GM19467 (cell line): ENCODE measurements at regions not wholly inside any gene's neighbourhood (a gene's known extent, or its start where the extent isn't known, plus 50 kb on each side); places are given as distances from the start of the nearest gene placed in this dataset.
A peak's percentile ranks its signal among the peaks of the same experiment; 100 is the strongest.
"Not testable (repeated sequence)": the region's sequence is repeated elsewhere in the genome, so short reads cannot be mapped to it uniquely, and the experiment has no call there.

Experiments
- ATAC-seq: cut with Tn5 transposase; IDR thresholded peaks from one replicate; pipeline ENCODE4 v1.9.1; 2021; ENCODE audit warnings: mild to moderate bottlenecking, moderate library complexity; ENCODE audit not compliant: unreplicated experiment

DNA sequence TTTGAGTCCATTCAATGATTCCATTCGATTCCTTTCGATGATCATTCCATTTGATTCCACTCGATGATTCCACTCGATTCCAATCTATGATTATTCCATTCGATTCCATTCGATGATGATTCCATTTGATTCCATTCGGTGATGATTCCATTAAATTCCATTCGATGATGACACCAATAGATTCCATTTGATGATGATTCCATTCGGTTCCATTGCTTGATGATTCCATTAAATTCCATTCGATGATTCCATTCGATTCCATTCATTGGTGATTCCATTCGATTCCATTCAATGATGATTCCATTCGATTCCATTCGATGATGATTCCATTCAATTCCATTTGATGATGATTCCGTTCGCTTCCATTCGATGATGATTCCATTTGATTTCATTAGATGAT lies 1104.1 kb downstream of the RPIA start:
- not testable (repeated sequence) for ATAC-seq

DNA sequence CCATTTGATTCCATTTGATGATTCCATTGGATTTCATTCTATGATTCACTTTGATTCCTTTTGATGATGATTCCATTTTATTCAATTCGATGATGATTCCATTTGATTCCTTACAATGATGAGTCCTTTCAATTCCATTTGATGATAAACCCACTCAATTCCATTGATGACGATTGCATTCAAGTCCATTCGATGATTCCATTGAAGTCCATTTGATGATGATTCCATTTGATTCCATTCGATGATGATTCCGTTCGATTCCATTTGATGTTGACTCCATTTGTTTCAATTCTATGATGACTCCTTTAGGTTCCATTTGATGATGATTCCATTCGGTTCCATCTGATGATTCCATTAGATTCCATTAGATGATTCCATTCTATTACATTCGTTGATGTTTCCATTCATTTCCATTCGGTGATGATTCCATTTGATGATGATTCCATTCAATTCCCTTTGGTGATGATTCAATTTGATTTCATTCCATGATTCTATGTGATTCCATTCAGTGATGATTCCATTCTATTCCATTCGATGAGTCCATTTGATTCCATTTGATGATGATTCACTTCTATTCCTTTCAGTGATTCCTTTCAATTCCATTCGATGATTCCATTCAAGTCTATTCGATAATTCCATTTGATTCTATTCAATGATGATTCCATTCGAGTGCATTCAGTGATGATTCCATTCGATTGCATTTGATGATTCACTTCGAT lies 1106.0 kb downstream of the RPIA start:
- no peak for ATAC-seq

DNA sequence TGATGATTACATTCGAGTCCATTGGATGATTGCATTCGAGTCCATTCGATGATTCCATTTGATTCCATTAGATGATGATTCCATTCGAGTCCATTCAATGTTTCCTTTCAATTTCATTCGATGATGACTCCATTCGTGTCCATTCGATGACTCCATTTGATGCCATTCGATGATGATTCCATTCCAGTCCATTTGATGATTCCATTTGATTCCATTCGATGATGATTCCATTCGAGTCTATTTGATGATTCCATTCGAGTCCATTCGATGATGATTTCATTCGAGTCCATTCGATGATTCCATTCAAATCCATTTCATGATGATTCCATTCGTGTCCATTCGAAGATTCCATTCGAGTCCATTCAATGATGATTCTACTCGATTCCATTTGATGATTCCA lies 1109.7 kb downstream of the RPIA start:
- ATAC-seq = not testable (repeated sequence)

DNA sequence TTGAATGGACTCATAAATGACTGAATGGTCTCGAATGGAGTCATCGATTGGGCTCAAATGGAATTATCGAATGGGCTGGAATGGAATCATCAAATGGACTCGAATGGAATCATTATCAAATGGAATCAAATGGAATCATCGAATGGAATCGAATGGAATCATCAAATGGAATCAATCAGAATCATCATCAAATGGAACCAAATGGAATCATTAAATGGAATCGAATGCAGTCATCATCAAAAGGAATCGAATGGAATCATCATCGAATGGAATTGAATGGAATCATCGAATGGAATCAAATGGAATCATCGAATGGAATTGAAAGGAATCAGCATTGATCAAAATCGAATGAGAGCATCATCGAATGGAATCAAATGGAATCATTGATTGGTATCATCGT lies 1114.9 kb downstream of the RPIA start:
- ATAC-seq = not testable (repeated sequence)

DNA sequence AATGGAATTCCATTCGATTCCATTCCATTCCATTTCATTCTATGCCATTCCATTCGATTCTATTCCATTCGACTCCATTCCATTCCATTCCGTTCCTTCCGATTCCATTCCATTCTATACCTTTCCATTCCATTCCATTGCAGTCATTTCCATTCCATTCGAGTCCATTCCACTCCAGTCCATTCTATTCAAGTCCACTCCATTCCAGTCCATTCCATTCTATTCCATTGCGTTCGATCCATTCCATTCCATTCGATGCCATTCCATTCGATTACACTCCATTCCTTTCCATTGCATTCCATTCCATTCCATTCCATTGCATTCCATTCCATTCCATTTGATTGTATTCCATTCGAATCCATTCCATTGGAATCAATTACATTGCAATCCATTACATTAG lies 1119.8 kb downstream of the RPIA start:
- no peak for ATAC-seq

DNA sequence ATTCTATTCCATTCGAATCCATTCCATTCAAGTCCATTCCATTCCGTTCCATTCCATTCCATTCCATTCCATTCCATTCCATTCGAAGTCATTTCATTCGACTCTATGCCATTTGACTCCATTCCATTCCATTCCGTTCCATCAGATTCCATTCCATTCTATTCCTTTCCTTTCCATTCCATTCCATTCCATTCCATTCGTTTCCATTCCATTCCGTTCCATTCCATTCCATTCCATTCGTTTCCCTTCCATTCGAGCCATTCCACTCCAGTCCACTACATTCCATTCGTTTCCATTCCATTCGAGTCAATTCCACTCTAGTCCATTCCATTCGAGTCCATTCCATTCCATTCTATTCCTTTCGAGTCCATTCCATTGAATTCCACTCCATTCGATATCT lies 1120.4 kb downstream of the RPIA start:
- ATAC-seq = not testable (repeated sequence)

DNA sequence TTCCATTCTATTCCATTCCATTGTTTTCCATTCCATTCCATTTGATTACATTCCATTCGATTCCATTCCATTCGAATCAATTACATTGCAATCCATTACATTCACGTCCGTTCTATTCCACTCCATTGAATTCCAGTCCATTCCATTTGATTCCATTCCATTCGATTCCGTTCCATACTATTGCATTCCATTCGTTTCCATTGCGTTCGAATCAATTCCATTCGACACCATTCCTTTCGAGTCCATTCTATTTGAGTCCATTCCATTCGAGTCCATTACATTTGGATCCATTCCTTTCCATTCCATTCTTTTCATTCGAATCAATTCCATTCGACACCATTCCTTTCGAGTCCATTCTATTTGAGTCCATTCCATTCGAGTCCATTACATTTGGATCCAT lies 1122.9 kb downstream of the RPIA start:
- not testable (repeated sequence) for ATAC-seq

DNA sequence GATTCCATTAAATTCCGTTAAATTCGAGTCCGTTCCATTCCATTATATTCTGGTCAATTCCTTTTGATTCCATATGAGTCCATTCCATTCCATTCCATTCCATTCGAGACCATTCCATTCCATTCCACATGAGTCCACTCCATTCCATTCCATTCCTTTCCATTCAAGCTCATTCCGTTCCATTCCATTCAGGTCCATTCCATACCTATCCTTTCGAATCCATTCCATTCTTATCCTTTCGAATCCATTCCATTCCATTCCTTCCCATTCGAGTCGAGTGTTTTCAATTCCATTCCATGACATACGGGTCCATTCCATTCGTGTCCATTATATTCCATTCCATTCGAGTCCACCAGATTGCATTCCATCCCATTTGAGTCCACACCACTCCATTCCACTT lies 1127.4 kb downstream of the RPIA start:
- ATAC-seq = no peak

DNA sequence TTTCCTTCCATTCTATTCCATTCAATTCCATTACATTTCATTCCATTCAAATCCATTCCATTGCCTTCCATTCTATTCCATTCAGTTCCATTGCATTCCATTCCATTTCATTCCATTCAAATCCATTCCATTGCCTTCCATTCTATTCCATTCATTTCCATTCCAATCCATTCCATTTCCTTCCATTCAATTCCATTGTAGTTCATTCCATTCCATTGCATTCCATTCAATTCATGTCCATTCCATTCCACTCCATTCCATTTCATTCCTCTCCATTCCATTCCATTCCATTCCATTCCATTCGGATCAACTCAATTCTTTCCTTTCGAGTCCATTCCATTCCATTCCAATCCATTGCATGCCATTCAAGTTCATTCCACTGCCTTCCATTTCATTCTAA lies 1128.3 kb downstream of the RPIA start:
- no peak for ATAC-seq

DNA sequence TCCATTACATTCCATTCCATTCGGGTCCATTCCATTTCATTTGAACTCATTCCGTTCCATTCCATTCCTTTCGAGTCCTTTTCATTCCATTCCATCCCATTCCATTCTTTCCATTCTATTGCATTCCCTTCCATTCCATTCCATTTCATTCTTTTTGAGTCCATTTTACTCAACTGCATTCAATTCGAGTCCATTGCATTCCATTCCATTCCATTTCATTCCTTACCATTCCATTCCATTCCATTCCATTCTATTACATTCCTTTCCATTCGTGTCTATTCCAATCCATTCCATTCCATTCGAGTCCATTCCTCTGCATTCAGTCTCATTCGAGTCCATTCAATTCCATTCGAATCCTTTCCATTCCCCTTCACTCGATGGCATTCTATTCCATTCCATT lies 1128.8 kb downstream of the RPIA start:
- ATAC-seq = no peak

DNA sequence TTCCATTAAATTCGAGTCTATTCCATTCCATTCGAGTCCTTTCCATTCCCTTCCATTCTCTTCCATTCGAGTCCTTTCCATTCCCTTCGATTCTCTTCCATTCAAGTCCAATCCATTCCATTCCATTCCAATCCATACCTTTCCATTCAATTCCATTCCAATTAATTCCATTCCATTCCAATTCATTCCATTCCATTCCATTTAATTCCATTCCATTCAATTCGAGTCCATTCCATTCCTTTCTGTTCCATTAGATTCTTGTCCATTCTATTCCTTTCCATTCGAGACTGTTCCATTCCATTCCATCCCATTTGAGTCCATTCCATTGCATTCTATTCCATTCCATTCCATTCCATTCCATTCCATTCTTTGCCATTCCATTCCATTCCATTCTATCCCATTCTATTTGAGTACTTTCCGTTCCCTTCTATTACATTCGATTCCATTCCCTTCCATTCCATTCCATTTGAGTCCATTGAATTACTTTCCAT lies 1130.0 kb downstream of the RPIA start:
- ATAC-seq = no peak

DNA sequence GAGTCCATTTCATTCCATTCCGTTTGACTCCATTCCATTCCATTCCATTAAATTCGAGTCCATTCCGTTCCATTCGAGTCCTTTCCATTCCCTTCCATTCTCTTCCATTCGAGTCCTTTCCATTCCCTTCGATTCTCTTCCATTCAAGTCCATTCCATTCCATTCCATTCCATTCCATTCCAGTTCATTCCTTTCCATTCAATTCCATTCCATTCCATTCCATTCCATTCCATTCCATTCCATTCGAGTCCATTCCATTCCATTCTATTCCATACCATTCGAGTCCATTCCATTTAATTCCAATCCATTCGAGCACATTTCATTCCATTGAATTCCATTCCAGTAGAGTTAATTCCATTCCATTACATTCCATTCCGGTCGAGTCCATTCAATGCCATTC lies 1130.9 kb downstream of the RPIA start:
- not testable (repeated sequence) for ATAC-seq

DNA sequence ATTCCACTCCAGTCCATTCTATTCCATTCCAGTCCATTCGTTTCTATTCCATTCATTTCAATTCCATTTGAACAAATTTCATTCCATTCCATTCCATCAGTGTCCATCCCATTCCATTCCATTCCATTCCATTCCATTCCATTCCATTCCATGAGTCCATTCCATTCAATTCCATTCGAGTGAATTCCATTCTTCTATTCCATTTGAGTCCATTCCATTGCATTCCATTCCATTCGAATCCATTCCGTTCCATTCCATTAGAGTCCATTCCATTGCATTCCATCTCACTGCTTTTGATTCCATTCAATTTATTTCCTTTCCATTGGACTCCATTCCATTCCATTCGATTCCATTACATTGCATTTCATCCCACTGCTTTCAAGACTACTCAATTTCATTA lies 1132.1 kb downstream of the RPIA start:
- ATAC-seq = no peak

DNA sequence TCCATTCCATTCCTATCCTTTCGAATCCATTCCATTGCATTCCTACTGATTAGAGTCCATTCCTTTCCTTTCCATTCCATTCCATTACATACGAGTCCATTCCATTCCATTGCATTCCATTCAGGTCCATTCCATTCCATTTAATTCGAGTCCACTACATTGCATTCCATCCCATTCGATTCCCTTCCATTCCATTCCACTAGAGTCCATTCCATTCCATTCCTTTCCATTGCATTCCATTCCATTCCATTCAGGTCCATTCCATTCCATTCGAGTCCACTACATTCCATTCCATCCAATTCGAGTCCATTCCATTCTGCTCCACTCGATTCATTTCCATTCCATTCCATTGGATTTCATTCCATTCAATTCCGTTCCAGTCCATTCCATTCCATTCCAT lies 1133.6 kb downstream of the RPIA start:
- no peak for ATAC-seq

DNA sequence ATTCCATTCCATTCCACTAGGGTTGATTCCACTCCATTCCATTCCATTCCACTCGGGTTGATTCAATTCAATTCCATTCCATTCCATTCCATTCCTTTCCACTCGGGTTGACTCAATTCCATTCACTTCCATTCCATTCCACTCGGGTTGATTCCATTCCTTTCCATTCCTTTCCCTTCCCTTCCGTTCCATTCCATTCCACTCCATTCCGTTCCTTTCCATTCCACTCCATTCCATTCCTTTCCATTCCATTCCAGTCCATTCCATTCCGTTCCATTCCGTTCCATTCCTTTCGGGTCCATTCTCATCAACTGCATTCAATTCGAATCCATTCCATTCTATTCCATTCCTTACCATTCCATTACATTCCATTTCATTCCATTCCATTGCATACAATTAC lies 1135.3 kb downstream of the RPIA start:
- not testable (repeated sequence) for ATAC-seq

DNA sequence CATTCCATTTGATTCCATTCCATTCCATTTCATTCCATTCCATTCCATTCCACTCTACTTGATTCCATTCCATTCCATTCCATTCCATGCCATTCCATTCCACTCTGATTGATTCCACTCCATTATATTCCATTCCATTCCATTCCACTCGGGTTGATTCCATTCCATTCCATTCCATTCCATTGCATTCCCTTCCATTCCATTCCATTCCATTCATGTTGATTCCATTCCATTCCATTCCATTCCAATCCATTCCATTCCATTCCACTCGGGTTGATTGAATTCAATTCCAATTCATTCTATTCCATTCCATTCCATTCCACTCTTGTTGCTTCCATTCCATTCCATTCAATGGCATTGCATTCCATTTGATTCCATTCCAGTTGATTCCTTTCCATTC lies 1136.4 kb downstream of the RPIA start:
- ATAC-seq = not testable (repeated sequence)

DNA sequence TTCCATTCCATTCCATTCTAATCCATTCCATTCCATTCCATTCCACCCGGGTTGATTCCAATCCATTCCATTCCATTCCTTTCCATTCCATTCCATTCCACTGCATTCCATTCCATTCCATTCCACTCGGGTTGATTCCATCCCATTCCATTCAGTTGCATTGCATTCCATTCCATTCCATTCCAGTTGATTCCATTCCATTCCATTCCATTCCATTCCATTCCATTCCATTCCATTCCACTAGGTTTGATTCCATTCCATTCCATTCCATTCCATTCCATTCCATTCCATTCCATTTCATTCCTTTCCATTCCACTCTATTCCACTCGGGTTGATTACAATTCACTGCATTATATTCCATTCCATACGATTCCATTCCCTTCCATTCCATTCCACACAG lies 1136.9 kb downstream of the RPIA start:
- not testable (repeated sequence) for ATAC-seq

DNA sequence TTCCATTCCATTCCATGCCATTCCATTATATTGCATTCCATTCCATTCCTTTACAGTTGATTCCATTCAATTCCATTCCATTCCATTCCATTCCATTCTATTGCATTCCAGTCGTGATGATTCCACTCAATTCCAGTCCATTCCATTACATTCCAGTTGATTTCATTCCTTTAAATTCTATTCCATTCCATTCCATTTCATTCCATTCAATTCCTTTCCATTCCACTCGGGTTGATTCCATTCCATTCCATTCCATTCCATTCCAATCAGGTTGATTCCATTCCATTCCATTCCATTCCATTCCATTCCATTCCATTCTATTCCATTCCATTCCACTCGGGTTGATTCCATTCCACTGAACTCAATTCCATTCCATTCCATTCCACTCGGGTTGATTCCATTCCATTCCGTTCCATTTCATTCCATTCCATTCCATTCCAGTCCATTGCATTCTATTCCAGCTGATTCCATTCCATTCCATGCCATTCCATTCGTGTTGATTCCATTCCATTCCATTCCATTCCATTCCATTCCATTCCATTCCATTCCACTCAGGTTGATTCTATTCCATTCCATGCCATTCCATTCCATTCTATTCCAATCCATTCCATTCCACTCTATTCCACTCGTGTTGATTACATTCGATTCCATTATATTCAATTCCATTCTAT lies 1137.6 kb downstream of the RPIA start:
- peak; percentile 26 for ATAC-seq

DNA sequence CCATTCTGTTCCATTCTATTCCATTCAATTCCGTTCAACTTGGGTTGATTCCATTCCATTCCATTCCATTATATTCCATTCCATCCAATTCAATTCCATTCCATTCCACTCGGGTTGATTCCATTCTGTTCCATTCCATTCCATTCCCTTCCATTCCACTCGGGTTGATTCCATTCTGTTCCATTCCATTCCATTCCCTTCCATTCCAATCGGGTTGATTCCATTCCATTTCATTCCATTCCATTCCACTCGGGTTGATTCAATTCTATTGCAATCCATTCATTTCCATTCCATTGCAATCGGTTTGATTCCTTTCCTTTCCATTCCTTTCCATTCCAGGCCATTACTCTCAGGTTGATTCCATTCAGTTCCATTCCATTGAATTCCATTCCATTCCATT lies 1138.4 kb downstream of the RPIA start:
- no peak for ATAC-seq

DNA sequence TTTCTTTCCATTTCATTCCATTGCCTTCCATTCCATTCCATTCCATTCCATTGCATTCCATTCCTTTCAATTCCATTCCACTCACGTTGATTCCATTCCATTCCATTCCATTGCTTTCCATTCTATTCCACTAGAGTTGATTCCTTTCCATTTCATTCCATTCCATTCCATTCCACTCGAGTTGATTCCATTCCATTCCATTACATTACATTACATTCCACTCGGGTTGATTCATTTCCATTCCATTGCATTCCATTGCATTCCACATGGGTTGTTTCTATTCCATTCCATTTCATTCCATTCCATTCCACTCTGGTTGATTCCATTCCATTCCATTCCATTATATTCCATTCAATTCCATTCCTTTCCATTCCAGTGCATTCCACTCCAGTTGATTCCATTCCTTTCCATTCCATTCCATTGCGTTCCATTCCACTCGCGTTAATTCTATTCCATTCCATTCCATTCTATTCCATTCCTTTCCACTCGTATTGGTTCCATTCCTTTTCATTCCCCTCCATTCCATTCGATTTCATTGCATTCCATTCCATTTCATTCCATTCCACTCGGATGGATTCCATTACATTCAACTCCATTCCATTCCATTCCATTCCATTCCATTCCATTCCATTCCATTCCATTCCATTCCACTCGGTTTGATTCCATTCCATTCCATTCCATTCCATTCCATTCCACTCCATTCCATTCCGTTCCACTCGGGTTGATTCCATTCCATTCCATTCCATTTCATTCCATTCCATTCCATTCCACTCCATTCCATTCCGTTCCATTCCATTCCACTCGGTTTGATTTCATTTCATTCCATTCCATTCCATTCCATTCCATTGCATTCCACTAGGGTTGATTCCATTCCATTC lies 1139.1 kb downstream of the RPIA start:
- peak; percentile 42 for ATAC-seq

DNA sequence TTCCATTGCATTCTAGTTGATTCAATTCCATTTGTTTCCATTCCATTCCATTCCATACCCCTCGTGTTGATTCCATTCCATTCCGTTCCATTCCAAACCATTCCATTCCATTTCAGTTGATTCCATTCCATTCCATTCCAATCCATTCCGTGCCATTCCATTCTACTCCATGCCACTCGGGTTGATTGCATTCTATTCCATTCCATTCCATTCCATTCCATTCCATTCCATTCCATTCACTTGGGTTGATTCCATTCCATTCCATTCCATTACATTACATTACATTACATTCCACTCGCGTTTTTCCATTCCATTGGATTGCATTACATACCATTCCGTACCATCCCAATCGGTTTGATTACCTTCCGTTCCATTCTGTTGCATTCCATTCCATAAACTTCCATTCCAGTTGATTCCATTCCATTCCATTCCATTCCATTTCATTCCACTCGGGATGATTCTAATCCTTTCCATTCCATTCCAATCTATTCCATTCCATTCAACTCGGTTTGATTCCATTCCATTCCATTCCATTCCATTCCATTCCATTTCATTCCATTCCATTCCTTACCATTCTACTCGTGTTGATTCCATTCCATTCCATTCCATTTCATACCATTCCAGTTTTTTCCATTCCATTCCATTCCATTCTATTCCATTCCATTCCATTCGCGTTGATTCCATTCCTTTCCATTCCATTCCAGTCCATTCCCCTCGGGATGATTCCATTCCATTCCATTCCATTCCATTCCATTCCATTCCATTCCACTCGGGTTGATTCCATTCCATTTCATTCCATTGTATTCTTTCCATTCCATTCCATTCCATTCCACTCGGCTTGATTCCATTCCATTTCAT lies 1140.4 kb downstream of the RPIA start:
- no peak for ATAC-seq
